ENCODE measurements at regions not wholly inside any gene's neighbourhood (a gene's known extent, or its start where the extent isn't known, plus 50 kb on each side); places are given as distances from the start of the nearest gene placed in this dataset.
"Not testable (repeated sequence)": the region's sequence is repeated elsewhere in the genome, so short reads cannot be mapped to it uniquely, and the experiment has no call there.

DNA sequence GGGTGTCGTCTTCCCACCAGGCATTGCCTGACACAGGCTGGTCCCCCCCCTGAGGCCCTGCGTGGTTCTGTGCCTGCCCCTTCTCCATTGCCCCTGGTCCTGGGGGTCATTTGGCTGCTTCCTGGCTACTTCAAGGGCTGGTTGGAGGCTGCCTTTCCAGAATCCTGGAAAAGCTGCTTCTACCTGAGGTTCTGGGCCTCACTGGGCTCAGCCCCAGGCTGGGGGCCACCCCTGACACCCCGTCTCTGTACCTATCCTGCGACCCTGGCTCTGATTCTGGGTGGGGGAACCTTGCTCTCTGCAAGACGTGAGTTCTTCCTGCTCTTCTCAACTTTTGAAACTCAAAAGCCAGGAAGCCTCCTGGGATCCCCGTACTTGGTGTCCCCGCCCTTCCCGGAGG lies 149.3 kb upstream of the PTPN1 start:
- no peak overlapping the region for H3K4me3 ChIP-seq (ENCODE audit: low read depth, low read length)
- DNase-seq (ENCODE audit: low read depth): no peak
- TF ChIP-seq CTCF (conservative IDR thresholded peaks at IDR 0.05; ENCODE audit: low read depth, low read length): no peak

DNA sequence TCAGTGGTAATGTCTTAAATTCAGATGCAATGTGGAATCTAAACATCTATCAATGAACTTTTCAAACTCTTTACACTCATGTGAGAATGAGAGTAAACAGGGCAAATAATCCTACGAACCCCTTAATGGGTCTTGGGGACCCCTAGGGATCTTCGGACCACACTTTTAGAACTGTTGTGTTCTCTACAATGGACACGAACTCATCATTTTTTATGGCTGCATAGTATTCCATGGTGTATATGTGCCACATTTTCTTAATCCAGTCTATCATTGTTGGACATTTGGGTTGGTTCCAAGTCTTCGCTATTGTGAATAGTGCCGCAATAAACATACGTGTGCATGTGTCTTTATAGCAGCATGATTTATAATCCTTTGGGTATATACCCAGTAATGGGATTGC lies 148.0 kb upstream of the PTPN1 start:
- DNase-seq (ENCODE audit: low read depth); H3K4me3 ChIP-seq (ENCODE audit: low read depth, low read length): not testable (repeated sequence)

GRCh38 chr20:50363027-50363426 lies 147.2 kb upstream of the PTPN1 start:
- DNase-seq (ENCODE audit: low read depth): no peak
- no peak overlapping the region for H3K4me3 ChIP-seq (ENCODE audit: low read depth, low read length)
- no peak for TF ChIP-seq CTCF (conservative IDR thresholded peaks at IDR 0.05; ENCODE audit: low read depth, low read length)

- no peak for TF ChIP-seq CTCF (conservative IDR thresholded peaks at IDR 0.05; ENCODE audit: low read depth, low read length)
- no peak overlapping the region for H3K4me3 ChIP-seq (ENCODE audit: low read depth, low read length)
- DNase-seq (ENCODE audit: low read depth): no peak
Observed at GRCh38 chr20:50363479-50363878, 146.7 kb upstream of the PTPN1 start.

- no peak for TF ChIP-seq CTCF (conservative IDR thresholded peaks at IDR 0.05; ENCODE audit: low read depth, low read length)
- no peak overlapping the region for H3K4me3 ChIP-seq (ENCODE audit: low read depth, low read length)
- no peak for DNase-seq (ENCODE audit: low read depth)
Observed at GRCh38 chr20:50364542-50364941, 145.6 kb upstream of the PTPN1 start.

DNA sequence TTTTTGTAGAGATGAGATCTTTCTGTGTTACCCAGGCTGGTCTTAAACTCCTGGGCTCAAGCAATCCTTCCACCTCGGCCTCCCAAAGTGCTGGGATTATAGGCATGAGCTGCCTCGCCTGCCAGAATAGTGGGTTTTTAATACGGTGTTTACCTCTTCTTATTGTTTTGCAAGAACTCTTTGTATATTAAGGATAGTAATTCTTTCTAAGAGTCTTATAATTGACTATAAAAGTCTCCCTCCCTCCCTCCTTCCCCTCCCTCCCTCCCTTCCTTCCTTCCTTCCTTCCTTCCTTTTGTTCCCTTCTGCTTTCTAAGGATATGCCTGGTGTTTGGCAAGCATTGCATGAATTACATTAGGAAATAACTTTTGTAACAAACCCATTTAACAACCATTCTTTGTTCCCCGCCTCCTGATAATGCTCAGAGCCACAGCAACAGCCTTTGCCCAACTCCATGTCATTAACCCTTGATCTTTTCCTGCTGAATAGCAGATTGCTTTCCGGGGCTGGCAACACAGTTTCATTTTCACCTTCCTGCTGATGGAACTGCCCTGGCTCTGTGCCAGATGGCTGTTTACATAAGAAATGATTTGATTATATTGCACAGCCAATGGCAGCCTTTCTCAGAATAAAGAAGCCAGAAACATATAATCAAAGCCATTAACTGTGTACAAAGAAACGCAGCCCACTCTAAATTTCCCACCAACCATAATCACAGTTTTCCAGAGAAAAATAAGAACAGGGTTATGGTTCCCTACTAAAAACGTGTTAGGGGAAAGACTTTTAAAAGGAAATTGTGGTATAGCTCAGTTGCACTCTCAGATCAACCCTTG lies 143.7 kb upstream of the PTPN1 start:
- DNase-seq (ENCODE audit: low read depth): peak; percentile 50
- TF ChIP-seq CTCF (conservative IDR thresholded peaks at IDR 0.05; ENCODE audit: low read depth, low read length): no peak

GRCh38 chr20:50367104-50367674 lies 143.0 kb upstream of the PTPN1 start:
- H3K4me3 ChIP-seq (ENCODE audit: low read depth, low read length): no peak overlapping the region
- no peak for DNase-seq (ENCODE audit: low read depth)
- TF ChIP-seq CTCF (conservative IDR thresholded peaks at IDR 0.05; ENCODE audit: low read depth, low read length): no peak

More for the DNA sequence above, 143.7 kb upstream of the PTPN1 start:
- H3K4me3 ChIP-seq (ENCODE audit: low read depth, low read length): no peak overlapping the region
